Caki2 (cell line): ENCODE measurements at regions not wholly inside any gene's neighbourhood (a gene's known extent, or its start where the extent isn't known, plus 50 kb on each side); places are given as distances from the start of the nearest gene placed in this dataset.
A peak's percentile ranks its signal among the peaks of the same experiment; 100 is the strongest.

Experiments
- DNase-seq: peaks from one replicate; pipeline ENCODE4 v3.0.0-alpha.2; 2015; ENCODE audit warnings: low read depth
- in situ Hi-C: cut with HindIII; loops from 2 replicates; pipeline ENCODE4 v1.10.0; 2016; ENCODE audit warnings: low sequenced_read_pairs, low pct_unique_long_range_greater_than_20kb, mixed read lengths

- DNase-seq: no peak
- in situ Hi-C loops: no loop called here
Observed at GRCh38 chr2:35099342-35099741, 1256.2 kb upstream of the CRIM1 start.

- no peak for DNase-seq
- in situ Hi-C loops: no loop called here
Observed at GRCh38 chr2:35082072-35082471, 1273.5 kb upstream of the CRIM1 start.

DNA sequence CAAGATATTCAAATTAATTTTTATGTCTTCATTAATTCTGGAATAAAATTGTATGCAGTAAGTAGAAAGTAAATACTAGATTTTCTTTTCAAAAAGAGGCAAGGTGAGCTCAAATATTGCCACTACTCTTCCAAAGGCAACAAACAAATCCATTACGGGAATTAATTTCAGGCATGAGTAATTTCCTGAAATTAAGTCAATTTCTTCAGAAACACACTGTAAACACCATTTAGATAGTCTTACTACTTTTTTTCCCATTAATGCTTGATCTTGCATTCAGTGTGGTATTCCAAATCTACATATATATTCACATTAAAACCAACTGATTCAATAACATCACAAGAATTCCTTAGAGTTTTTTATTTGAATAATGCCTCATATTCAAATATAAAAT lies 1274.0 kb upstream of the CRIM1 start:
- no peak for DNase-seq
- in situ Hi-C loops: no loop called here

- in situ Hi-C loops: no loop called here
- no peak for DNase-seq
Observed at GRCh38 chr2:35081001-35081621, 1274.5 kb upstream of the CRIM1 start.

- in situ Hi-C loops: no loop called here
- peak; percentile 25 for DNase-seq
Observed at GRCh38 chr2:35080231-35080910, 1275.2 kb upstream of the CRIM1 start.

DNA sequence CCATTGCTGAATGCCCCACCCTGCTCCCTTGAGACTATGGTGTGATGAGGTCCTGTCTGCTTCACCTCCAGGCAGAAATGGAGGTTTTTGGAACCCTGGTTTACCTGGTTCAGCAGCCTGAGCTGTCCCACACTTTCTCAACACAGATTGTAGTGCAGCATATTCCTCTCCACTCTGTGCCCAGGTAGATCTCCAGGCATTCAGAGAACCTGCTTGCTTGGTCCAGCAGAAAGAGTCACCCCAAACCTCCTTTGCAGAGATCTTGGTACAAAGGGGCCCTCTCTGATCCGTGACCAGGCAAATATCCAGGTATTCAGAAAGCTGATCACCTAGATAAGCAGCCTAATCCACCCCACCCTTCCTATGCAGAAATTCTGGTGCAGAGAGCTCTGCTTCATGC lies 1288.2 kb upstream of the CRIM1 start:
- in situ Hi-C loops: no loop called here
- no peak for DNase-seq

DNA sequence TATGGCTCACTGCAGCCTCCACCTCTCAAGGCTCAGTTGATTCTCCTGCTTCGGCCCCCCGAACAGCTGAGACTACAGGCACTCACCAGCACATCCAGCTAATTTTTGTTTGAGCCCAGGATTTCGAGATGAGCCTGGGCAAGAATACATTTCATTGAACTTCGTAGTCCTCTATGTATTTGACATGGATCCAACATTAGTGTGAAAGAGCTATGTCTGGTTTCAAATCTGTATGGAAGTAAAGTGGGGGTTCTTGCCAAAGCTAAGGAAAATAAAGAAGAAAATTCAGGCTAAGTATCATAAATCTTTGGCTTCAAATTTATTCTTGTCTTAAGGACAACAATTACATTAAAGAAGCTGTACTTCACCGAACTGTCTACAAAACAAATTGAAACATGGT lies 1291.7 kb upstream of the CRIM1 start:
- DNase-seq: no peak
- in situ Hi-C loops: no loop called here

- in situ Hi-C loops: no loop called here
- no peak for DNase-seq
Observed at GRCh38 chr2:35035883-35036282, 1319.7 kb upstream of the CRIM1 start.

DNA sequence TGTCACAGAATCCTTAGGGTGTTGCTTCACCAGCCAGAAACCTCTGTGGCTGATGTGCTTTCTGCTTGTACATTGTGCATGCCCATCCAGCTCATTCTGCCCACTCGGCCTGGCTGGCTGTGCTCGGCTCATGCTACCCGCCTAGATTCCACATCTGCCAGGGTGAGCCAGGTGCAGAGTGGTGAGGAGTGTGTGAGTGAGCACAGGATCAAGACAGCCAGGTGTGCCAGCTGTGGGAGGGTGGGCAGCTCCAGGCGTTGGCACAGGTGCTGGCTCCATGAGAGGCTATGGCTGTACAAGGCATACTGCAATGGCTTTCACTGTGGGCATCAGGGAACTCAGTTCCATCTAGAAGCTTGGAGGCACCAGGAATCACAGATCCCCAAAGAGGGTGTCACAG lies 1321.8 kb upstream of the CRIM1 start:
- in situ Hi-C loops: no loop called here
- DNase-seq: no peak

DNA sequence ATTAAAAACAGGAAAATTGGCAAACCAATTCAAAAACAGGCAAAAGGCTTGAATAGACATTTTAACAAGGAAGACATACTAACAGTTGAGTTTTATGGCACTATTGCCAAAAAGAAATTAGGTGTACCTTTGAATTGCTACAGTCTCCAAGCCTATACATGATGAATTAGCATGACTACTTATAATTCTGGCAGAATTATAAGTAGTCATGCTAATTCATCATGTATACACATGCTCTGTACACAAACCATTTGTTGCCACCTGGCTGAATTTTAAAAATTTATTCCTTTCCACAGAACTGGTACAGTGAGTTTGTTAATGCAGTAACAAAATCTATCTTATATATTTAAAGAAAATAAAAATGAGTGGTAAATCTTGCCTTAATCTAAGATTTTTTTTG lies 1332.0 kb upstream of the CRIM1 start:
- DNase-seq: no peak
- in situ Hi-C loops: no loop called here

DNA sequence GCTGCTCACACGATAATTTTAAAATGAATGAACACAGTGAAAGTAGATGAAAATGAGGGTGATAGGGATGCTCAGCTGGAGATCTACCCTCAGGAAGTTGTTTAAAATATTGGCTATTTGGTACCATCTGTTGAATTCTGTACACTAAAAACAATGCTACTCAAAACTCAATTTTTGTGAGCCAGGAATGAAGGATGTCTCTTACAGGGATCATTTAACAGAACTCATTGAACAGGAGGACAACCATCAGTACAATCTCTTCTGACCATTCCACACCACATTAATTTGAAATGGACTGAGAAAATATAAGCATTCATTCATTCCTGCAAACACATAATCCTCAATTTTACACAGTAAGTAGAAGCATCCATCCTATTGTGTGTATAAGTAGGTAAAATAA lies 1355.1 kb upstream of the CRIM1 start:
- in situ Hi-C loops: no loop called here
- DNase-seq: no peak

GRCh38 chr2:34998741-34999140 lies 1356.8 kb upstream of the CRIM1 start:
- no peak for DNase-seq
- in situ Hi-C loops: no loop called here

DNA sequence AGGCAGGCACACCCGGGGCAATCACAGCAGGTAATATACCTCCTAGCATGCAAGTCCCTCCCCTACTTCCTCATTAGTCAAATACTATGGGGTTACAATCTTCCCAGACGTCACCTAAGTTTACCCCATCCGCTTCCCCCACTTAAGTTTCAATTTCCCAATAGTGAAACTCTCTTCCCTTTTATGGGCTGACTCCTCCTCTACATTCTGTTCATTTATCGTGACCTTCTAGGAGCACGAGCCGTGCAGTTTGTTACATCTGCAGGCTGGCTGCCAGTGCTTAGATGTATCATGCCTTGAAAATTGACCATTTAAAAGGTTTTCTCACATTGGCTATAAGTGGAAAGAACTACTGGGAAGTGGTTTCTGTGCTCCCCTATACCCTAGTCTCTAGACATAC lies 1357.8 kb upstream of the CRIM1 start:
- DNase-seq: no peak

GRCh38 chr2:34995196-34995595 lies 1360.4 kb upstream of the CRIM1 start:
- DNase-seq: no peak
- in situ Hi-C loops: no loop called here

More for the DNA sequence above, 1357.8 kb upstream of the CRIM1 start:
- in situ Hi-C loops: no loop called here

DNA sequence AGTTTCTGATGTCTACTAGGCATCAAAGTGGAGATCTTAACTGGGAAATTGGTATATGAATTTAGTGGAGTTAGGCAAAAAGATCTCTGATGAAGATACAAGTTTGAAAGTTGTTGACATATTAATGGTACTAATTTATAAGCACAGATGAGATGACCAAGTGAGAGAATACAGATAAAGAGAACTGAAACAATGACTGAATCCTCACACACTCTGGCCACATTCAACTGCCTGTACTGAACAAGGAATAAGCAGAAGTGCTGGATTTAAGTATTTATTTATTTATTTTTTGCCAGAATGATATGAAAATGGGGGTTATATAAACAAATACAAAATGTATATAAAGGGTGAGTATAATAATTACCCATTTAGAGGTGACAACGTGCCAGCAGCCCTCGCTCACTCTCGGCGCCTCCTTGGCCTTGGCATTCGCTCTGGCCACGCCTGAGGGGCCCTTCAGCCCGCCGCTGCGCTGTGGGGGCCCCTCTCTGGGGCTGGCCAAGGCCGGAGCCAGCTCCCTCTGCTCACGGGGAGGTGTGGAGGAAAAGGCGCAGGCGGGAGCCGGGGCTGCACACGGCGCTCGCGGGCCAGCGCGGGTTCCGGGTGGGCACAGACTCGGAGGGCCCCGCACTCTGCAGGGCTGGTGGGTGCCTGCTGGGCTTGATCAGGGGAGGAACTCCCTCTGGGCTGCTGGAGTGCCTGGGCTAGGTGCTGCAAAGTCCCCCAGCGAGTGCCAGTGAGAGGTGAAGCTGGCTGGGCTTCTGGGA lies 1363.9 kb upstream of the CRIM1 start:
- DNase-seq: no peak
- in situ Hi-C loops: no loop called here

GRCh38 chr2:34985474-34985873 lies 1370.1 kb upstream of the CRIM1 start:
- DNase-seq: no peak
- in situ Hi-C loops: no loop called here

- in situ Hi-C loops: no loop called here
Observed at GRCh38 chr2:34980689-34981088, 1374.9 kb upstream of the CRIM1 start.

GRCh38 chr2:34979148-34979547 lies 1376.4 kb upstream of the CRIM1 start:
- DNase-seq: no peak
- in situ Hi-C loops: no loop called here

More at GRCh38 chr2:34980689-34981088, 1374.9 kb upstream of the CRIM1 start:
- no peak for DNase-seq

GRCh38 chr2:34961822-34962221 lies 1362.7 kb upstream of the FAM98A start:
- DNase-seq: no peak
- in situ Hi-C loops: no loop called here
